Brain microvascular endothelial cell (primary cell): ENCODE measurements at regions not wholly inside any gene's neighbourhood (a gene's known extent, or its start where the extent isn't known, plus 50 kb on each side); places are given as distances from the start of the nearest gene placed in this dataset.

Source experiments
- DNase-seq: peaks from one replicate; pipeline ENCODE4 v3.0.0-alpha.2; 2020
- H3K27ac ChIP-seq: fragments of 250-450 bp; sonication (Bioruptor Pico); 2 replicates; pipeline ENCODE4 v1.5.1; 2020; ENCODE audit warnings: mild to moderate bottlenecking, moderate library complexity
- H3K27me3 ChIP-seq: fragments of 250-450 bp; sonication (Bioruptor Pico); replicated peaks from 2 replicates; pipeline ENCODE4 v1.5.1; 2020; ENCODE audit warnings: mild to moderate bottlenecking
- H3K36me3 ChIP-seq: fragments of 250-450 bp; sonication (Bioruptor Pico); replicated peaks from 2 replicates; pipeline ENCODE4 v1.5.1; 2020; ENCODE audit warnings: mild to moderate bottlenecking
- H3K4me3 ChIP-seq: 2 replicates; pipeline ENCODE4 v1.5.1; 2011; ENCODE audit warnings: low read depth, mild to moderate bottlenecking, control low read depth, low read length, moderate library complexity
- in situ Hi-C: cut with HindIII; loops from 2 replicates; pipeline ENCODE4 v1.10.0; 2017; ENCODE audit warnings: low sequenced_read_pairs, low pct_ligation_motif_present
- TF ChIP-seq, protein P1 (sequence below): IDR thresholded peaks from 2 replicates; pipeline ENCODE4 v1.5.1; 2011; ENCODE audit warnings: low read depth, mild to moderate bottlenecking, moderate library complexity, low read length, control low read depth, inconsistent platforms; ENCODE audit errors: missing control alignments

DNA sequence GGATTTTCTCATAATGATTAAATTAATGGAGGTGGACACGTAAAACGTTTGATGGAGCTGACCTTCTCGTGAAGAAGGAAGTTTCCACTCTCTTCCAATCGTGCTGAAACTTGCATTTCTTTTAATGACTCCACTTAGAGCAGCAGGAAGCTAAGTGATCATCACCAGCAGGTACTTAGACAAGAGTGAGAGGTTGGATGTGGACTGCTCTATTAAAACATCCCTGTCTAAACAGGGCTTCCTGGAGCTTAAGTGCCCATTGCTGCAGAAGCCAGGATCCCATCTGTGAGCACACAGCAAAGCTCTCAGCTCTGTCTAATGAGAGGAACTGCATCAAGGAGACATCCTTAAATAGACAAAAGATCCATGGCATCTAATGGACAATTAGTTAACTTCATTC is 1539.5 kb upstream of the CELF4 start:
- Histone ChIP-seq H3K27ac (no peak overlapping the region), H3K4me3 (no peak overlapping the region), H3K36me3 (no peaks in the 10 kb centered on the region), H3K27me3 (no peaks in the 10 kb centered on the region)
- TF ChIP-seq, protein P1, sequence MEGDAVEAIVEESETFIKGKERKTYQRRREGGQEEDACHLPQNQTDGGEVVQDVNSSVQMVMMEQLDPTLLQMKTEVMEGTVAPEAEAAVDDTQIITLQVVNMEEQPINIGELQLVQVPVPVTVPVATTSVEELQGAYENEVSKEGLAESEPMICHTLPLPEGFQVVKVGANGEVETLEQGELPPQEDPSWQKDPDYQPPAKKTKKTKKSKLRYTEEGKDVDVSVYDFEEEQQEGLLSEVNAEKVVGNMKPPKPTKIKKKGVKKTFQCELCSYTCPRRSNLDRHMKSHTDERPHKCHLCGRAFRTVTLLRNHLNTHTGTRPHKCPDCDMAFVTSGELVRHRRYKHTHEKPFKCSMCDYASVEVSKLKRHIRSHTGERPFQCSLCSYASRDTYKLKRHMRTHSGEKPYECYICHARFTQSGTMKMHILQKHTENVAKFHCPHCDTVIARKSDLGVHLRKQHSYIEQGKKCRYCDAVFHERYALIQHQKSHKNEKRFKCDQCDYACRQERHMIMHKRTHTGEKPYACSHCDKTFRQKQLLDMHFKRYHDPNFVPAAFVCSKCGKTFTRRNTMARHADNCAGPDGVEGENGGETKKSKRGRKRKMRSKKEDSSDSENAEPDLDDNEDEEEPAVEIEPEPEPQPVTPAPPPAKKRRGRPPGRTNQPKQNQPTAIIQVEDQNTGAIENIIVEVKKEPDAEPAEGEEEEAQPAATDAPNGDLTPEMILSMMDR = no peak
- in situ Hi-C loops = no loop called here
- no peak for DNase-seq

DNA sequence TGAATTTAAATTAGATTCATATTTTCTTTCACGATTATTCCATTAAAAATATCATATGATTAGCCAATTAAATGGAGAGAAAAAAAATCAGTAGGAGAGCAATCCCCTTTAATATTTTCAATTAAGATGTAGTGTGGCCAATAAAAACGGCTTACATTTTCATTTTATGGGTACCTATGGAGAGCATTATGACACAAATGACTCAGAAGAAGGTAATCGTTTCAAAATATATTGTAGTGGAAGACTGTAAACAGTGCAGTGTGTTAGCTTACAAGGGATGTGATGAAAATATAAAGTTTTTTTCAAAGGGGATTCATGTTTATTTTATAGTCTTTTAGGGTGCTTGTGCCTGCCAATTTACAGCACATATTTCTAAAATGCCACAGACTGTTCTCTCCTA is 1507.4 kb upstream of the CELF4 start:
- Histone ChIP-seq H3K36me3 (no peaks in the 10 kb centered on the region), H3K27me3 (no peaks in the 10 kb centered on the region), H3K27ac (no peak overlapping the region), H3K4me3 (no peak overlapping the region)
- TF ChIP-seq, protein P1 = no peak
- in situ Hi-C loops = no loop called here
- DNase-seq = no peak

DNA sequence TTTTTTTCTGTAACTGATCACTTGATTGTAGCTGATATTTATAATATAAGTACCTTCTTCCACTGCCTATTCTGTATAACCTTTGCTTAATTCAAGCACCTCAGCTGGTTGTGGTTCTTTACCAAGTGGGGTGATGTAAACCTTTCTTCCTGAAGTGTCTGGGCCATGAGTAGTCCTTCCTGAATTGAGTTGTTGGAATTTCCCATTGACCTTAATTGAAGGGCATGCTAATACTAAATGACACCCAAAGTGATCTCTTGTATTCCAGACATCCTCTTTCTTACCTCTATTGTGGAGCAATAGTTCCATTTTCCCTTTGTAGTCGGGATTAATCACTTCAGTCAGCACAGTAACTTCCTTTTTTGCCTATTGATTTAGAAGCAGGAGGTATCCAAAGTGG is 1496.8 kb upstream of the CELF4 start:
- Histone ChIP-seq H3K27me3 (no peaks in the 10 kb centered on the region), H3K36me3 (no peaks in the 10 kb centered on the region), H3K27ac (no peak overlapping the region), H3K4me3 (no peak overlapping the region)
- in situ Hi-C loops = no loop called here
- DNase-seq = no peak
- TF ChIP-seq, protein P1 = no peak

GRCh38 chr18:39058386-39059000 is 1492.9 kb upstream of the CELF4 start:
- H3K27me3 ChIP-seq = no peaks in the 10 kb centered on the region
- no peak overlapping the region for H3K4me3 ChIP-seq
- DNase-seq = no peak
- no peak overlapping the region for H3K27ac ChIP-seq
- no peaks in the 10 kb centered on the region for H3K36me3 ChIP-seq
- in situ Hi-C loops = no loop called here
- TF ChIP-seq, protein P1 = no peak

DNA sequence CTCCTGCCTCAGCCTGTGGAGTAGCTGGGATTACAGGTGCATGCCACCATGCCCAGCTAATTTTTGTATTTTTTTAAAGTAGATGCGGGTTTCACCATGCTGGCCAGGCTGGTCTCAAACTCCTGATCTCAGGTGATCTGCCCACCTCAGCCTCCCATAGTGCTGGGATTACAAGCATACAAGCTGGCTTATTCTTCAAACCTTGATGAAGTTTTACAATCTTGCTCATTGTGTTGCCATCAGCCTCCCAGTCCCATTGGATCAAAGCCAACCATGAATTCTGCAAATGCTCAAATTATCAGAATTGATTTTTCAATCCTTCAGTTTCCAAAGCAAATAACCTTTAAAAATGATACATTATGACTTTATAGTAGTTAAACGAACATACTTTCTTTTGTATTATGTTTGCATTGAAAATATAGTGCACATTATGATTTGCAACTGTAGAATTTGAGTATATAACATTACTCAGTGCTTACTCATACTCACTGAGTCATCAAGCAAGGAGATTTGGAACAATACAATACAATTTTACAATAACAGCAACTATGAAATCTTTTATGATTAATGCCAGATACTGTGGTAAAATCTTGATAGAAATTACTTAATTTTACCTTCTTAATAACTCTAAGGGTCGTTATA is 1491.9 kb upstream of the CELF4 start:
- DNase-seq = no peak
- in situ Hi-C loops = no loop called here

More for the DNA sequence above, 1491.9 kb upstream of the CELF4 start:
- no peak overlapping the region for H3K4me3 ChIP-seq
- no peaks in the 10 kb centered on the region for H3K27me3 ChIP-seq
- TF ChIP-seq, protein P1 = no peak
- H3K27ac ChIP-seq = no peak overlapping the region
- no peaks in the 10 kb centered on the region for H3K36me3 ChIP-seq
